HG02759 (cell line): ENCODE measurements at regions not wholly inside any gene's neighbourhood (a gene's known extent, or its start where the extent isn't known, plus 50 kb on each side); places are given as distances from the start of the nearest gene placed in this dataset.

Source experiments
- ATAC-seq: cut with Tn5 transposase; IDR thresholded peaks from one replicate; pipeline ENCODE4 v1.9.1; 2021; ENCODE audit warnings: mild to moderate bottlenecking, moderate library complexity; ENCODE audit not compliant: unreplicated experiment

GRCh38 chr1:58154256-58154655 lies 392.3 kb downstream of the OMA1 start:
- no peak for ATAC-seq

DNA sequence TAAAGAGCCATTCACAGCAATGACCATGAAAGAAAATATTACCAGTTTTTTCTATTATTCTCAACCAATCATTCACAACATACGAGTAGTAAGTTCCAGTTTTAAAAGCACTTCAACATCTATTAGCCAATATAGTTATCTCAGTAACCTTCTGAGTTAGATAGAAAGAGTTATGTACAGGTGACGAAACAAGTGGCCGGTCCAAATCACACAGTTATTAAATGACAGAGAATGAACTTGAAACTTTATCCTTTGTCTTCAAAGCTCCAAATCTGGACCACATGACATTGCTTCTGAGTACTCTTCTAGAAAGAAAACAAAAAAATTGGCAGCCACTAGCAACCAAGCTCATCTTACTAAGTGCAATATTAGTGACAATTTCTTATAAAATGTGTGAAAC lies 393.8 kb downstream of the OMA1 start:
- no peak for ATAC-seq

GRCh38 chr1:58149271-58149812 lies 397.2 kb downstream of the OMA1 start:
- ATAC-seq, result no peak

DNA sequence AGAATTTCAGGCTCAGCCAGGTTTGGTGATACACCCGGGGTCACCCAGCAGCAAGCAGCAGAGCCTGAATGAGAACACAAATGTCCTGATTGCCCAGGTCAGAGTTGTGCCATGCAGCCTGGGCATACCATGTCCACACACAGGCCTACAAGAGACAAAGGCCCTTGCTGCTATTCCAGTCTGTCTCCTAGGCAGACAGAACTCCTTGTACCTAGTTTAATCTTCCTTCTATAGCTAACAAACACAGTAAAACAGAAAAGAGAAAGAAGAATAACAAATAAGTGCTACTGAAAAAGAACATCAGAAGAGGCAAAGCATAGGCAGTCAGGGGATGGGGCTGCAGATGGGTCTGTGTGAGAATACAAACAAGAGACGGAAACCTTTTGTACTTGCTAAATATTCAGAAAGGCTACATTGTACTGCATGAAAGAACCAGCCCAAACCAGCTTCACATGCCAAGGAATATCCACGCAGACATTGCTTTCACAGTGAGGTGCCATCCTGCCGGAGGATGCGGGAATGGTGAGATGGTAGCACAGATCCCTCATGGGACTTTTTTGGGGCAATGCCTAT lies 401.7 kb downstream of the OMA1 start:
- ATAC-seq, result no peak

GRCh38 chr1:58143972-58144697 lies 402.4 kb downstream of the OMA1 start:
- ATAC-seq, result no peak

- no peak for ATAC-seq
These were observed 410.1 kb downstream of the OMA1 start for GRCh38 chr1:58136387-58136786.

DNA sequence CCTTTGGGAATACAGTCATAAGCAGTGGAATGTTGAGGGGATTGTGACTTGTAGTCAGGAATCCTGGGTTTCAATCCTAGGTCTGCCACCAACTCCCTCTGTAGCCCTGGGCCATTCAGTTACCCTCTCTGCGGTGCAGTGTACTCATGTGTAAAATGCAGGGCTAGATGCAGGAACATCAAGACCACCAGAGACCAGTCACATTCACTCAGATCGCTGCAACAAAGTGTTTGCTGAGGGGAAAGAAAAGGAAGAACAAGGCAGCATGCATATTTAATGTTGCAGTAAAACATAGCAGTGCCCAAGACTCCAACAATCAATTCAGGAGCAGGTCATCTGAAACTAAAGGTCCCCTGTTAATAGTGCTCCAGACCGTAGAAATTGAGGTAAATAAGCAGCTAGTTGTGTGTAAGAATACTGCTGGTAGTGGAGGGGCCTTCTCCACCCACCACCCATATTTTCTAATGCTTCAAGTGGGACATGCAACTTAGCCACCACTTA lies 410.7 kb downstream of the OMA1 start:
- ATAC-seq, result no peak

GRCh38 chr1:58133562-58133961 lies 413.0 kb downstream of the OMA1 start:
- no peak for ATAC-seq

GRCh38 chr1:58123051-58123450 lies 423.5 kb downstream of the OMA1 start:
- ATAC-seq, result no peak

- ATAC-seq, result no peak
These were observed 426.6 kb downstream of the OMA1 start for GRCh38 chr1:58119971-58120370.

GRCh38 chr1:58116284-58116683 lies 430.2 kb downstream of the OMA1 start:
- no peak for ATAC-seq

GRCh38 chr1:58109646-58110200 lies 436.8 kb downstream of the OMA1 start:
- ATAC-seq, result no peak

- no peak for ATAC-seq
These were observed 437.7 kb downstream of the OMA1 start for GRCh38 chr1:58108783-58109182.

- no peak for ATAC-seq
These were observed 438.6 kb downstream of the OMA1 start for GRCh38 chr1:58107943-58108342.

GRCh38 chr1:58104960-58105359 lies 441.6 kb downstream of the OMA1 start:
- ATAC-seq, result peak; percentile 86

DNA sequence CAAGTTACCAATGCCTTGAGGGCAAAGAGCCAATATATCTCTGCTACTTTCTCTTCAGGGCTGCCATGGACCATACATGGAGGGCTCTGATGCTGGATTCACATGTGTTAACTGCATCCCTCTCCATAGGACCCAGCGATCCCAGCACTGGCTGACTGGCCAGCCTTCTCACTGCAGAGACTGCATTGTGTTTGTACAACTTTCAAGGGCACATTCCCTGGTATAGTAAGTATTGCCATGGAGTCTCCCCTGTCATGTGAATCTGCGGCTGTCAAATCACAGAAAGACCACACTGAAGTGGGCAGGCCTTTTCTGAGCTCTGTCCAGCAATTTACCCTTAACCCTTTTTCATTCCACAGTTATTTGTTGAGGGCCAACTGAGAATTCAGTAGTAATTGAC lies 449.8 kb downstream of the OMA1 start:
- no peak for ATAC-seq

DNA sequence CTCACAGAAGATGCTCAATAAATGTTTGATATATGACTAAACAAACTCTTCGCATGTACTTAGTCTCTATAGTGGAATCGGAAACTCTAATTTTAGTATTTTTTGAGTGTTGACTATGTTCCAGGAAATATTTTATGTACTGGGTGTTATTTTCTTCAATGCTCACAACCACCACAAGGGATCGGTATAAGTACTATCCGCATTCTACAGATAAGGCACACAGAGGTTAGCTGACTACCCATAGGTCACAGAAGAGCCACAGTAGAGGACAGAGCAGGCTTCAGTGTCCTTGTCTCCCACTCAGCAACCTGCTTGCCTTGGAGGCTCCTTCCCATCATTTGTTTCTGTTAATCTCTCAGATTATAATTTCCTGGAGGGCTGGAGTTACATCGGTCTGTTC lies 451.3 kb downstream of the OMA1 start:
- no peak for ATAC-seq

GRCh38 chr1:58094221-58094620 lies 452.3 kb downstream of the OMA1 start:
- ATAC-seq, result no peak

- ATAC-seq, result no peak
These were observed 455.9 kb downstream of the OMA1 start for GRCh38 chr1:58090640-58091039.

DNA sequence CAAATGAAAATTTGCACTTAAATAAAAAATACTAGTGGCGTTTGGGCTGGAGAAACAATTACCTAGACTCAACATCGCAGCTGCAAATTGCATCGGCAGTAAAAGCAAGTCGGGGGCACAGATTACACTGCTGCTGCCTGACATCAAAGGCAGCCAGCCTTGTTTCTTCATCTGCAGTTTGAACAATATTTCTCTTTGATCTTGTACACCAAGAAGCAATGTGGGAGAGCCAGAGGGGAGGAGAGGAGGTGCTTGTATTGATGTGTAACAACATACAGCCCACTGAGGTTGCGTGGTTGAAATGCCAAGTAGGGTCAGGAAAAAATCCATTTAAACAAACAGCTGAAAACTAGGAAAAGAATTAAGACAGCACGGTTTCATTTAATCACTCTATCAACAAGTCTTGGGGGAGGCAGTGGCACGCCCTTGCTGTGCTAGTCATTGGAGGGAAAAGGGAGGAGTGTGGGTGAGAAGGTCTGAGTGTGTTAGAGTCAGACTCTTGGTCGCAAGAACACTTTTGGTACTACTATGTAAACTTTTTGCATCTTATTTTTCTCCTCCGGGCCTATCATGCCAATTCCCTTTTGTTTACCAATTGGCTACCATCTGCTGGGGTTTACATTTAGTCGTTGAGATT lies 456.5 kb downstream of the OMA1 start:
- ATAC-seq, result no peak

DNA sequence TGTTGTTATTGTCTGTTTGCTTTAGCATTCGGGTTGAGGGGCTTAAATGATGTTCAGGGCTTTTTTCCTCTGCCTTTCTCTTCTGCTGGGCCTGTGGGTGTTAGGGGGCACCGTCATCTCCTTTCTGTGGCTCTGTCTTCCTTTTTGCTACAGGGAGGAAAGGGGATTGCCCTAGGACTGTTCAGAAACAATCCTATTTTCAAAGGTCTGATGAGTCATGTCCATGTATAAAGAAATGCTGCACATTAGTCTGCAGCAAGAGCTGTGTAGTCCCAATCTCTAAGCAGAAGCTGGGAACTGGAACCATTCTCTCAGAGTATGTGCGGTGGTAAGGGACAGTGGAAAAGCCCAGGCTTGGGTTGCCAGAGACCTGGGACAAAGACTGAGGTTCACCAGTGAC lies 462.3 kb downstream of the OMA1 start:
- ATAC-seq, result no peak

DNA sequence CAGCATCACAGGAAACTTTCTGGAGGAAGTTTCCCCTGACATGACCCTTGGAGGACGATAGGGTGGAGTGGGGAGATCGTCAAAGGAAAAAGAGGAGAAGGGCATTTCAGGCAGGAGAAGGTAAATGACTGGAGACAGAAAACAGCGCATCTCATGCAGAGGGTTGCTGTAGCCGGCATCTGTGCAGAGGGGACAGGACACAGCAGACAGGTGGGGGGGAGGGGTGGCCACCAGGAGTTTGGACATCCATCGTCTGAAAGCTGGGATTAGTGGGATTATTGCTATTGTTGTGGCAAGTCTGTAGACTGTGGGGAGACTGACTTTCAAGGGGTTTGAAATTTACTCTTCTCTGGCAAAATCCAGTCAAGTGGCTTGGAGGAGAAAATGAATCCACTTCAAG lies 463.9 kb downstream of the OMA1 start:
- no peak for ATAC-seq
